HepG2 (cell line): ENCODE measurements at regions not wholly inside any gene's neighbourhood (a gene's known extent, or its start where the extent isn't known, plus 50 kb on each side); places are given as distances from the start of the nearest gene placed in this dataset.
A peak's percentile ranks its signal among the peaks of the same experiment; 100 is the strongest.

Source experiments
- CHD2 ChIP-seq: IDR thresholded peaks from 2 replicates; pipeline ENCODE4 v1.6.1; 2011; ENCODE audit warnings: low read depth, low read length, improper control_type of control experiment
- ELF3 ChIP-seq: IDR thresholded peaks from 2 replicates; pipeline ENCODE4 v1.6.1; 2016; ENCODE audit warnings: missing genetic modification reagents, missing compliant biosample characterization
- HOXA7 ChIP-seq: sonication (generic); formaldehyde crosslinking; IDR thresholded peaks from 2 replicates; pipeline ENCODE4 v1.8.1; 2022; ENCODE audit warnings: mild to moderate bottlenecking, missing genetic modification reagents, moderate library complexity
- MAFG ChIP-seq: sonication (generic); formaldehyde crosslinking; IDR thresholded peaks from 2 replicates; pipeline ENCODE4 v1.5.1; 2020; ENCODE audit warnings: mild to moderate bottlenecking, missing genetic modification reagents
- PHF8 ChIP-seq: sonication (generic); formaldehyde crosslinking; IDR thresholded peaks from 2 replicates; pipeline ENCODE4 v1.5.0; 2020; ENCODE audit warnings: missing genetic modification reagents
- POLR2A ChIP-seq, 2 experiments: IDR thresholded peaks; 2 replicates each; pipeline ENCODE4 v1.6.1; 2011; ENCODE audit warnings: low read depth in 2 of 2, low read length in 2 of 2, mild to moderate bottlenecking in 1 of 2, moderate library complexity in 1 of 2; ENCODE audit not compliant: insufficient read depth in 1 of 2
- RNF2 ChIP-seq: fragments of 450-650 bp; conservative IDR thresholded peaks from 2 replicates; pipeline ENCODE4 v1.6.1; 2016; ENCODE audit warnings: low read depth
- RXRA ChIP-seq: sonication (generic); formaldehyde crosslinking; IDR thresholded peaks from 2 replicates; pipeline ENCODE4 v1.5.1; 2020; ENCODE audit warnings: missing genetic modification reagents
- SUZ12 ChIP-seq: fragments of 150-350 bp; IDR thresholded peaks from 2 replicates; pipeline ENCODE4 v1.6.1; 2014; ENCODE audit warnings: low read depth, low read length
- ZMAT3 ChIP-seq: sonication (generic); formaldehyde crosslinking; conservative IDR thresholded peaks from 2 replicates; pipeline ENCODE4 v1.7.0; 2021; ENCODE audit warnings: missing genetic modification reagents
- ZNF614 ChIP-seq: IDR thresholded peaks from 2 replicates; pipeline ENCODE4 v1.6.1; 2018; ENCODE audit warnings: missing biosample characterization, missing genetic modification reagents, inconsistent platforms, borderline replicate concordance
- ZSCAN21 ChIP-seq: sonication (generic); formaldehyde crosslinking; IDR thresholded peaks from 2 replicates; pipeline ENCODE4 v1.8.0; 2022; ENCODE audit warnings: mild to moderate bottlenecking, missing genetic modification reagents, moderate library complexity, borderline replicate concordance
- TF ChIP-seq, protein P1 (sequence below): sonication (generic); formaldehyde crosslinking; conservative IDR thresholded peaks from 2 replicates; pipeline ENCODE4 v1.8.0; 2022; ENCODE audit warnings: mild to moderate bottlenecking, moderate library complexity, missing genetic modification reagents
- TF ChIP-seq, protein P2 (sequence below): sonication (generic); formaldehyde crosslinking; IDR thresholded peaks from 2 replicates; pipeline ENCODE4 v1.4.0; 2020; ENCODE audit warnings: missing genetic modification reagents

DNA sequence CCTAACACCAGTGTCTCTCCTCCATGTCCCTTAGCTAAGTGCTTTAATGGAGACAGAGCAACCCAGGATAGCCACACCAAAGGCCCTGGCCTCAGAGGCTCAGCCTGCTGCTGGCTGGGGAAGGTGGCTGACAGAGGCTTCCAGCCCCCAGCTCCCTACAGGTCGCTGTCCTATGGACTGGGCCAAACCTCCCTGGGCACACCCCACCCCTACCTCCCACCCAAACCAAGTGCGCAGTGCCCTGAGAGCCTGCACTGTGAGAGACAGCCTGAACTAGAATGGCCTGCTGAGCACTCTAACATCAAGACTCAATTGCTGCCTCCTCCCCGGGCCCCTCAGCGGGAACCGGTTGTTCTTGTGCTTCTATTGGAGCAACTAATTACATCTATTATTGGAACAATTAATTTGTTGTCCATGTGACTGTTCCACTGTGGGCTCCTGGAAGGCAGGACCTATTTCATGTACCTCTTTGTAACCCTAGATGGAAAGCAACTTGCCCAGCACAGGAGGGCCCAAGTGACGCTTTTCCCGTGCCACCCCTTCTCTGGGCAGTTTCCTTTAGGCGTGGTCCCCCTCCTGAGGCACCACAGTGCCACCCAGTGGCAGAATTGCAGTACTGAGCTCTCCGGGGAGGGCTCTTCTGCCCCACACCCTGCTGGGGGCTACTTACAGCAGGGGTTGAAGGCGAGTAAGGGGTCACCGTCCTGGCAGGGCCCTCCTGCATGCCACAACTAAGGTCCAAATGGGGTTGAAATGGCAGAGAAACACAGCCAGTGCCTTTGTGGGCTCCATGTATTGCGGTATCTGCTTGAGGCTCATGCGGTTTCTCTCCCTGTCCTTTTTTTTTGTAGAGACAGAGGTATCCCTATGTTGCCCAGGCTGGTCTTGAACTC, 63.7 kb upstream of the WAPL start:
- TF ChIP-seq MAFG (CRISPR knock-in tag) = no peak
- TF ChIP-seq SUZ12 = no peak
- TF ChIP-seq, protein P1, sequence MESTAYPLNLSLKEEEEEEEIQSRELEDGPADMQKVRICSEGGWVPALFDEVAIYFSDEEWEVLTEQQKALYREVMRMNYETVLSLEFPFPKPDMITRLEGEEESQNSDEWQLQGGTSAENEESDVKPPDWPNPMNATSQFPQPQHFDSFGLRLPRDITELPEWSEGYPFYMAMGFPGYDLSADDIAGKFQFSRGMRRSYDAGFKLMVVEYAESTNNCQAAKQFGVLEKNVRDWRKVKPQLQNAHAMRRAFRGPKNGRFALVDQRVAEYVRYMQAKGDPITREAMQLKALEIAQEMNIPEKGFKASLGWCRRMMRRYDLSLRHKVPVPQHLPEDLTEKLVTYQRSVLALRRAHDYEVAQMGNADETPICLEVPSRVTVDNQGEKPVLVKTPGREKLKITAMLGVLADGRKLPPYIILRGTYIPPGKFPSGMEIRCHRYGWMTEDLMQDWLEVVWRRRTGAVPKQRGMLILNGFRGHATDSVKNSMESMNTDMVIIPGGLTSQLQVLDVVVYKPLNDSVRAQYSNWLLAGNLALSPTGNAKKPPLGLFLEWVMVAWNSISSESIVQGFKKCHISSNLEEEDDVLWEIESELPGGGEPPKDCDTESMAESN (CRISPR knock-in tag) = no peak
- no peak for TF ChIP-seq ZNF614 (CRISPR knock-in tag)
- peak; percentile 47; the same call in 1 of the 2 replicates for TF ChIP-seq ELF3 (CRISPR knock-in tag)
- TF ChIP-seq RNF2 = no peak
- TF ChIP-seq CHD2 = no peak
- no peak; the same call in 1 of the 2 replicates for TF ChIP-seq RXRA
- no peak for TF ChIP-seq HOXA7 (CRISPR knock-in tag)
- TF ChIP-seq PHF8 (CRISPR knock-in tag) = no peak
- no peak for TF ChIP-seq ZSCAN21
- TF ChIP-seq, protein P2, sequence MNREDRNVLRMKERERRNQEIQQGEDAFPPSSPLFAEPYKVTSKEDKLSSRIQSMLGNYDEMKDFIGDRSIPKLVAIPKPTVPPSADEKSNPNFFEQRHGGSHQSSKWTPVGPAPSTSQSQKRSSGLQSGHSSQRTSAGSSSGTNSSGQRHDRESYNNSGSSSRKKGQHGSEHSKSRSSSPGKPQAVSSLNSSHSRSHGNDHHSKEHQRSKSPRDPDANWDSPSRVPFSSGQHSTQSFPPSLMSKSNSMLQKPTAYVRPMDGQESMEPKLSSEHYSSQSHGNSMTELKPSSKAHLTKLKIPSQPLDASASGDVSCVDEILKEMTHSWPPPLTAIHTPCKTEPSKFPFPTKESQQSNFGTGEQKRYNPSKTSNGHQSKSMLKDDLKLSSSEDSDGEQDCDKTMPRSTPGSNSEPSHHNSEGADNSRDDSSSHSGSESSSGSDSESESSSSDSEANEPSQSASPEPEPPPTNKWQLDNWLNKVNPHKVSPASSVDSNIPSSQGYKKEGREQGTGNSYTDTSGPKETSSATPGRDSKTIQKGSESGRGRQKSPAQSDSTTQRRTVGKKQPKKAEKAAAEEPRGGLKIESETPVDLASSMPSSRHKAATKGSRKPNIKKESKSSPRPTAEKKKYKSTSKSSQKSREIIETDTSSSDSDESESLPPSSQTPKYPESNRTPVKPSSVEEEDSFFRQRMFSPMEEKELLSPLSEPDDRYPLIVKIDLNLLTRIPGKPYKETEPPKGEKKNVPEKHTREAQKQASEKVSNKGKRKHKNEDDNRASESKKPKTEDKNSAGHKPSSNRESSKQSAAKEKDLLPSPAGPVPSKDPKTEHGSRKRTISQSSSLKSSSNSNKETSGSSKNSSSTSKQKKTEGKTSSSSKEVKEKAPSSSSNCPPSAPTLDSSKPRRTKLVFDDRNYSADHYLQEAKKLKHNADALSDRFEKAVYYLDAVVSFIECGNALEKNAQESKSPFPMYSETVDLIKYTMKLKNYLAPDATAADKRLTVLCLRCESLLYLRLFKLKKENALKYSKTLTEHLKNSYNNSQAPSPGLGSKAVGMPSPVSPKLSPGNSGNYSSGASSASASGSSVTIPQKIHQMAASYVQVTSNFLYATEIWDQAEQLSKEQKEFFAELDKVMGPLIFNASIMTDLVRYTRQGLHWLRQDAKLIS (CRISPR knock-in tag) = no peak
- TF ChIP-seq POLR2A (IDR thresholded peaks at IDR 0.05; ENCODE audit: insufficient read depth in 1 of 2, low read depth in 2 of 2, low read length in 2 of 2) = no peak
- TF ChIP-seq ZMAT3 (CRISPR knock-in tag) = 0 out of 2 replicates have a peak, but pooled peaks have one; percentile 44
